GM13977 (cell line): ENCODE measurements at regions not wholly inside any gene's neighbourhood (a gene's known extent, or its start where the extent isn't known, plus 50 kb on each side); places are given as distances from the start of the nearest gene placed in this dataset.

ENCODE experiments used
- DNase-seq: peaks from one replicate; pipeline ENCODE4 v3.0.0; 2012; ENCODE audit warnings: low spot score
- CTCF ChIP-seq: IDR thresholded peaks from 2 replicates; pipeline ENCODE4 v1.5.1; 2012; ENCODE audit warnings: mild to moderate bottlenecking, control low read depth; ENCODE audit not compliant: insufficient read depth; ENCODE audit errors: extremely low read depth, missing control alignments
- in situ Hi-C: fragments of 300-500 bp; cut with MboI; formaldehyde crosslinking; loops from one replicate; pipeline ENCODE4 v1.12.0; 2022; ENCODE audit warnings: low sequenced_read_pairs, low pct_unique_long_range_greater_than_20kb, mixed read lengths, inconsistent platforms; ENCODE audit not compliant: unreplicated experiment

GRCh38 chr18:76213991-76214390 lies 281.1 kb downstream of the ZNF516 start:
- no peak for TF ChIP-seq CTCF
- no peak for DNase-seq
- in situ Hi-C loops, result no loop called here

- DNase-seq, result no peak
- no peak for TF ChIP-seq CTCF
- in situ Hi-C loops, result no loop called here
Measured at GRCh38 chr18:76212960-76213359, 282.1 kb downstream of the ZNF516 start.

- no peak for TF ChIP-seq CTCF
- in situ Hi-C loops, result no loop called here
- DNase-seq, result no peak
Measured at GRCh38 chr18:76209597-76209996, 285.4 kb downstream of the ZNF516 start.

- DNase-seq, result no peak
- in situ Hi-C loops, result no loop called here
- no peak for TF ChIP-seq CTCF
Measured at GRCh38 chr18:76208678-76209306, 286.2 kb downstream of the ZNF516 start.

- in situ Hi-C loops, result no loop called here
- no peak for TF ChIP-seq CTCF
- no peak for DNase-seq
Measured at GRCh38 chr18:76205906-76206305, 289.1 kb downstream of the ZNF516 start.

- TF ChIP-seq CTCF, result no peak
- DNase-seq, result no peak
- in situ Hi-C loops, result no loop called here
Measured at GRCh38 chr18:76203552-76203951, 291.5 kb downstream of the ZNF516 start.

- no peak for TF ChIP-seq CTCF
- in situ Hi-C loops, result no loop called here
- no peak for DNase-seq
Measured at GRCh38 chr18:76202322-76202721, 292.7 kb downstream of the ZNF516 start.
